GM18505 (cell line): ENCODE measurements at regions not wholly inside any gene's neighbourhood (a gene's known extent, or its start where the extent isn't known, plus 50 kb on each side); places are given as distances from the start of the nearest gene placed in this dataset.
"Not testable (repeated sequence)": the region's sequence is repeated elsewhere in the genome, so short reads cannot be mapped to it uniquely, and the experiment has no call there.

Source experiments
- ATAC-seq: cut with Tn5 transposase; IDR thresholded peaks from one replicate; pipeline ENCODE4 v1.9.1; 2021; ENCODE audit not compliant: unreplicated experiment
- POLR2A ChIP-seq: IDR thresholded peaks from 4 replicates; pipeline ENCODE4 v1.6.1; 2011; ENCODE audit warnings: borderline replicate concordance; ENCODE audit not compliant: insufficient read depth, insufficient read length; ENCODE audit errors: extremely low read depth

GRCh38 chr12:127943481-127944210, 323.3 kb upstream of the TMEM132C start:
- TF ChIP-seq POLR2A, result no peak
- ATAC-seq, result no peak

- no peak for ATAC-seq
These were observed 322.6 kb upstream of the TMEM132C start for GRCh38 chr12:127944211-127944899.

DNA sequence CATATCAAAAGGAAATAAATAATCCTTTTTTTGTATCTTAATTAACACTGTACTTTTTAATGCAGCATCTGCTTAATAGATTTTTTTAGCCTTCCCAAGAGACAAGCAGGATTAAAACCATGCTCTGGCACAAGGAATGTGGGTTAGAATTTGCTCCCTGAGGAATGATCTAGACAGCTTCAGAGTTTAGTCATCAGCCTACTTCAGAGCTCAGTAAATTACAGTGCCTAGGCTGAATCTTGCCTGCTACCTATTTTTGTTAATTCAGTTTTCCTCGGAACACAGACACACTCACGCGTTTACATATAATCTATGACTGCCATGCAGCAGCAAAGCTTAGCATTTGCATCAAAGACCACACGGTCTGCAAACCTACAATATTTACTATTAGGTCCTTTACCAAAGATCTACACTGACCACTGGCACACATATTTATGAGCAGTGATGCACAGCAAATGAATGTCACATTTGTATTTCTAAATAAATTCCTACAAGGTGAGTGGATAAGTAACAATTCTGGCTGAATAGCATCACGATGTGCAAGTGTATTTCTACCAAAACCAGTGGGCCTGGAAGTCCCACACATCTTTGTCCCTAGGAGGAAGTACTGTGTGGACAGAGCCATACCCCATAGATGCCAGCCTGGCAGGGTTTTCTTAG, 309.8 kb upstream of the TMEM132C start:
- TF ChIP-seq POLR2A, result no peak
- no peak for ATAC-seq

More at GRCh38 chr12:127944211-127944899, 322.6 kb upstream of the TMEM132C start:
- TF ChIP-seq POLR2A, result no peak

GRCh38 chr12:127962303-127962702, 304.7 kb upstream of the TMEM132C start:
- ATAC-seq, result no peak
- TF ChIP-seq POLR2A, result no peak

- TF ChIP-seq POLR2A, result no peak
- ATAC-seq, result no peak
These were observed 303.0 kb upstream of the TMEM132C start for GRCh38 chr12:127963933-127964332.

GRCh38 chr12:127964717-127965116, 302.3 kb upstream of the TMEM132C start:
- no peak for ATAC-seq
- TF ChIP-seq POLR2A, result no peak

DNA sequence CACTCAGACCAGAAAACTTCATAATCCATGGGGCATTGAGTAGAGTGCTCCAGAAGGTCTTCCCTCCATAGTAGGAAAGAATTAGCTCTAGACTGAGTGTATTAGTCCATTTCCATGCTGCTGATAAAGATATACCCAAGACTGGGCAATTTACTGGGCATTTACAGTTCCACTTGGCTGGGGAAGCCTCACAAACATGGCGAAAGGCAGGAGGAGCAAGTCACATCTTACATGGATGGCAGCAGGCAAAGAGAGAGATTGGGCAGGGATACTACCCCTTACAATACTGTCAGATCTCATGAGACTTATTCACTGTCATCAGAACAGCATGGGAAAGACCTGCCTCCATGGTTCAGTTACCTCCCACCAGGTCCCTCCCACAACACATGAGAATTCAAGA, 300.6 kb upstream of the TMEM132C start:
- no peak for TF ChIP-seq POLR2A
- no peak for ATAC-seq

DNA sequence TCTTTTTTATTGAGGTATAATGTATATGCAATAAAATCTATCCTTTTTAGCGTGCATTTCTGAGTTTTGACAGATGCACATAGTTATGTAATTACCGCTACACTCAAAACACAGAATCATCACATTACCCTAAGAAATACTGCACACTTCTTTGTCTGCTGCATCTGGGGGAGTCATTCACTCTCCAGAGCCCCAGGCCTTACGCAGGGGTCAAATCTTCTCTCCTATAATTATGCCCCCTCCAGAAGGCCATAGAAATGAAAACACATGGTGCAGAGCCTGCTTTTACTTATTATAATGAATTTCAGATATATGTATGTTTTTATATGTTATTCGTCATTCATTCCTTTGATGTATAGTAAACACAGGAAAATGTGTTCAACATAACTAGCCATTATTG, 296.5 kb upstream of the TMEM132C start:
- ATAC-seq, result no peak
- no peak for TF ChIP-seq POLR2A

DNA sequence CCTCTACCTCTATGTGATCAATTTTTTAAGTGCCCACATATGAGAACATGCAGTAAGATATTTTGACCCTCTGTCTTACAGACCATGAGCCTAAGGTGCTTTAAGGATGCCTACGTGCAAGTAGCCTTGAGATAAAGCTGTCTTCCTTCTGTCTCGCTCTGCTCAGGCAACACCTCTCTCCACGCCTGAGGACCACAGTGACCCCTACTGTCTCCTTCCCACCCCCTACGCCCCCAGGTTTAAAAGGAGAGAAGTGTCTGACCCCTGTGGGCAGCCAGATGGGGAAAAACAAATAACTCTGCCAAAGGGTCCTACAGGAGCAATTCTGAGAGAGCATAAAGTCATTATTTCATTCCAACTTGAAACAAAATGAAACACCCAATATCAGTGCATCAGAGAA, 286.4 kb upstream of the TMEM132C start:
- ATAC-seq, result no peak
- no peak for TF ChIP-seq POLR2A

DNA sequence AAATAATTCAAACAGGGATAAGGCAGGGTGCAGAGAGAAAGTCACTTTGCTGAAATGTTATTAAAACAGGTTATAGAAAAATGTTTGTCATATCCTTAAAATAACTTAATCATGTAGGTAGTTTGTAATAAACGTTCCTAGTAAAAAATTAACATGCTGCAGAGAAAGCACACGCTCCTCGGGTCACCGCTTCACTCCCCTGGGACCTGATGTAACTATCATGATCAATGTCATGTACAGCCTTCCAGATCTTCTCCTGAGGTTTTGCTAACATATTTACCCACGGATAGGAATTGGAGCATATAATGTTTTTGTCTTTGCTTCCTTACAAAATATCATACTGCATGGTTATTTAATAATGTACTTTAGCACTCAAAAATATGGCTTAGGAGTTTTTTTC, 285.1 kb upstream of the TMEM132C start:
- ATAC-seq, result no peak
- TF ChIP-seq POLR2A, result no peak

GRCh38 chr12:127983213-127983791, 283.7 kb upstream of the TMEM132C start:
- ATAC-seq, result not testable (repeated sequence)

DNA sequence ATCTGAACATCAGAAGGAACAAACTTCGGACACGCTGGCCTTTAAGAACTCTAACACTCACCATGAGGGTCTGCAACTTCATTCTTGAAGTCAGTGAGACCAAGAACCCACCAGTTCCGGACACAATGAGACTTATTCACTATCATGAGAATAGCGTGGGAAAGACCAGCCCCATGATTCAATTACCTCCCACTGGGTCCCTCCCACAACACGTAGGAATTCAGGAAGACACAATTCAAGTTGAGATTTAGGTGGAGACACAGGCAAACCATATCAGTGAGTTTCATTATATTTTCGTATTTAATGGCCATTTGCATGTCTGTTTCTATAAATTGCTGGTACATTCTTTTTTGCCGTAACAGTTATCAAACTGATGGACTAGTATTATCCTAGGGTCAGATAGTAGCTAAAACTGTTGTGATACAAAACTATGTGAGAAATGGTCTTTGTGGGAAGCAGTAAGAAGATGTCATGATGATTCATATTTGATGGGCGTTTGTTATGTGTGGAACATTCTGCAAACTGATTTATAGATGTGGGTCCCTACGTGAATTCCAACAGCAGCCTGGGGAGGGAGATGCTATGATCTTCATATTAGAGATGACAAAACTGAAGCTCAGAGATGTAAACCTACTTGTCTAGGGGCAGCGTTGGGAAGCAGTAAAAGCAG, 282.4 kb upstream of the TMEM132C start:
- no peak for ATAC-seq
- TF ChIP-seq POLR2A, result no peak

- ATAC-seq, result no peak
- TF ChIP-seq POLR2A, result no peak
These were observed 279.6 kb upstream of the TMEM132C start for GRCh38 chr12:127987199-127987901.

DNA sequence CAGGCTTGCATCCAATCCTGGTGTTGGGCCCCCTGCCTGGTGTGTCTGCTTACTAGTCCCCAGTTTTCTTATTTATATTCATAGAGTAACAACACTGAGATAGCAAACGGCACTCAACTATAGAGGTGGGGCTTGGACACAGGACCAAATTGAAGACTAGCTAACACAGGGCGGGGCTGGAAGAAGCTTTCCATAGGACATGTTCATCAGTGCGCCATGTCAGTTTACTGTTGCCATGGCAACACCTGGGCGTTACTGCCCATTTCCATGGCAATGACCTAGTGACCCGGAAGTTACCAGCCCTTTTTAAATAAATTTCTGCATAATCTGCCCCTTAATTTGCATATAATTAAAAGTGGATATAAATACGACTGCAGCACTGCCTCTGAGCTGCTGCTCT, 275.5 kb upstream of the TMEM132C start:
- no peak for ATAC-seq
- TF ChIP-seq POLR2A, result no peak
